LNCAP (cell line): ENCODE measurements at regions not wholly inside any gene's neighbourhood (a gene's known extent, or its start where the extent isn't known, plus 50 kb on each side); places are given as distances from the start of the nearest gene placed in this dataset.

ENCODE experiments used
- TF ChIP-seq, protein P1 (sequence below): fragments of 450-650 bp; IDR thresholded peaks from 2 replicates; pipeline ENCODE4 v1.5.1; 2017; ENCODE audit warnings: mild to moderate bottlenecking

DNA sequence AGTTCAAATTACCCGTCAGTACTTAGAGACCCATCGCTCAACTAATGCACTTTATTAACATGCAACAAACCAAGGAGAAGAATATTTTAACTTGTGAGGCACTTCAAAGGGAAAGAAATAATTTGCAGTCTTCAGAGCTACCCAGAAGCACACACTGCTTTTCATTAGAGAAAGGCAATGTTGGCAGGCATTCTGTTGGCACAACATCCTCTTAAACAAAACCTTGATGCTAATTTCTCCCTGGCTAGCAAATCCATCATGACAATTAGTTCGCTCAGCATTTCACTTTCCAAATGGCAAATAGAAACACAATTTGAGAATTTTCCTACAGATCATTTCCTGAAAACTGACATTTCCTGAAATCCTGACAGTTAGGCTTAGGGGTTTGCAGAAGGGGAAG lies 155.6 kb upstream of the FAM13C start:
- TF ChIP-seq, protein P1, sequence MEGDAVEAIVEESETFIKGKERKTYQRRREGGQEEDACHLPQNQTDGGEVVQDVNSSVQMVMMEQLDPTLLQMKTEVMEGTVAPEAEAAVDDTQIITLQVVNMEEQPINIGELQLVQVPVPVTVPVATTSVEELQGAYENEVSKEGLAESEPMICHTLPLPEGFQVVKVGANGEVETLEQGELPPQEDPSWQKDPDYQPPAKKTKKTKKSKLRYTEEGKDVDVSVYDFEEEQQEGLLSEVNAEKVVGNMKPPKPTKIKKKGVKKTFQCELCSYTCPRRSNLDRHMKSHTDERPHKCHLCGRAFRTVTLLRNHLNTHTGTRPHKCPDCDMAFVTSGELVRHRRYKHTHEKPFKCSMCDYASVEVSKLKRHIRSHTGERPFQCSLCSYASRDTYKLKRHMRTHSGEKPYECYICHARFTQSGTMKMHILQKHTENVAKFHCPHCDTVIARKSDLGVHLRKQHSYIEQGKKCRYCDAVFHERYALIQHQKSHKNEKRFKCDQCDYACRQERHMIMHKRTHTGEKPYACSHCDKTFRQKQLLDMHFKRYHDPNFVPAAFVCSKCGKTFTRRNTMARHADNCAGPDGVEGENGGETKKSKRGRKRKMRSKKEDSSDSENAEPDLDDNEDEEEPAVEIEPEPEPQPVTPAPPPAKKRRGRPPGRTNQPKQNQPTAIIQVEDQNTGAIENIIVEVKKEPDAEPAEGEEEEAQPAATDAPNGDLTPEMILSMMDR = no peak

DNA sequence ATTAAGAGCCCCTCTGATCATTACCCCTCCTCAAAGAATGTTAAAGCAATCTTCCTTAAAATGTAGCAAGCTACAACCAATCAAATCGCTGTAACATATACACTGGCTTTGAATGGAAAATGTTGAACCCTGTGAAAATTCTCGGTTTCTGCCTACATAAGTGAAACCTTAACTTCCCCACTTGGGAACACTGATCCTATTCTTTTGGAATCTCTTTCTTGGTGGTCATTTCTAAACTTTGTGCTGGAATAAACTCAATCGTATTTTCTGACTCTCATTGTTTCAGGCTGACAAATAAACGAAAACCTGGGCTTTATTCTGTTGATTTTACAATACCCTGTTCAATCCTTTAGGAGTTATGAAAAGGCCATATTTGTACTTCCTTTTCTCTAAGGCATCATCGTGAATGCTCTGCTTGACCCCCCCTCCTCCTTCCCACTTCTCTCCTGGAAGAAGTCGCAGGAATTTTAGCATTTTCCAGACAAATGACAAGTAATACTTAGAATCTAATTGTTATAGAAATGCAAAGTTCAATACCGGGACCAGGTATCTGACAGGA lies 155.1 kb upstream of the FAM13C start:
- TF ChIP-seq, protein P1 = no peak

DNA sequence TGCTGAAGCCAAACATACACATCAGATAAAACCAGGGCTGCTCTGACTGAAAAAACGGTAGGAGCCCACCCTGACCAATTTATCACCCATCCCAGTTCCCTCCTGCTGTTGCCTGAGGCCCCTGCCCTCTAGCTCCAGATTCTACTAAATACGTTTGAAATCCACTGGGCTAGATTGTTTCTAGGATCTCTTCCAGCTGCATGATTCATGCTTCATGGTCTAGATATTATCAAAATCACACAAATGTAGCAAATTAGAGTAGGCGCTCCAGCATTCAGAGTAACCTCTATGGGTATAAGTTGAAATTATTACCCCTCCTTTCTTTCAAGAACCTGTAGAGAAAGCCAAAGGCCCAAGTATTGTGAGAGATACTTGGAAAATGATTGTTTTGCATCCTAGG lies 151.2 kb upstream of the FAM13C start:
- TF ChIP-seq, protein P1 = no peak

DNA sequence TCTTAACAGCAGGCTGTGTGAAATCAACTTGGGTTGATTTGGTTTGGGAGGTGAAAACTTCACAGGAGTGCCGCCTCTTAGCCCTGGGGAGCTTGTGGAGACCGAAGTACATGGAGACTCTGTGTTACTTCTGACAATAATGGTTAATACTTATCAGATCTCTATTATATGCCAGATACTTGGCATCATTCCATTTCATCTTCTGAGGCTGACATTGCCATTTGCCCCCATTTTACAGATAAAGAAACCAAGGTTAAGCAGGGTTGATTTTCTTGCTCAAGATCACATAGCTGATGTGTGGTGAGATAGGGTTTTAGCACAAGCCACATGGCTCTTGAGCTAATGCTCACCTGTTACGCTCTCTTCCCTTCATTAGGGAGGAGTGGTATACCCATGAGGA lies 150.6 kb upstream of the FAM13C start:
- TF ChIP-seq, protein P1 = no peak

DNA sequence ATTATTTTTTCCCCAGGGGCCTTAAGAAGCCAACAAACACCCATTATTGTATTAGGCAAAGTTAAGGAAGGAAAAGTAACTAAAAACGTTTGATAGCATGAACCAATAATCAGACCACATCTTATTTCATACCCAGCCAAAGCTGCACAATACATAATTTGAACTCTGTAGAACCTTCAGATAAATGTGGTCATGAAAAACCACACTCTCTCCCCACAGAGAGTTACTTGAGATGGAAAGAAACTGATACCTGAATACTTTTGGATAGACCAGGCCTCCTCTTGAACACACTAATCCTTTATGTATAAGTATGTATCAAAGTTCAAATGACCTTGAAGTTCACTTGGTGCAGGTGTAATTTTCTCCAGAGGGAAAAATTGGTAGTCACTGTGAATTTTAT lies 146.6 kb upstream of the FAM13C start:
- TF ChIP-seq, protein P1 = no peak

DNA sequence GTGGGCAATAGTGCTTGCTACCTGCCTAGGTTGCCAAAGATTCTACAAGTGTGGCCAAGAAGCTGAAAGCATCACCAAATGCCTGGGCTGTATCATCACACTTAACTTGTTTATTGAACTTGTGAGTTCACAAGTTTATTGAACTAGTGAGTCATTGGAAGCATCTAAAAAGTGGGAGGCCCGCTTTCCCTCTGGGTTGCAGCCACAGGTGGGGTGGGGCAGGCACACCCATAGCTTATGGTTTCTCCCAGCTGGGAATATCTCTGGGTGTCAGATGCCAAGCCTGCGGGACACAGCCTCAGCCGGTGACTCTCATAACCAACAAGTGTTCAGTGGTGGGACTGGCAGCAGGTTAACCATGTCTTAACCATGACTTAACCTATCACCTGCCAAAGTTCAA lies 145.9 kb upstream of the FAM13C start:
- TF ChIP-seq, protein P1 = no peak

DNA sequence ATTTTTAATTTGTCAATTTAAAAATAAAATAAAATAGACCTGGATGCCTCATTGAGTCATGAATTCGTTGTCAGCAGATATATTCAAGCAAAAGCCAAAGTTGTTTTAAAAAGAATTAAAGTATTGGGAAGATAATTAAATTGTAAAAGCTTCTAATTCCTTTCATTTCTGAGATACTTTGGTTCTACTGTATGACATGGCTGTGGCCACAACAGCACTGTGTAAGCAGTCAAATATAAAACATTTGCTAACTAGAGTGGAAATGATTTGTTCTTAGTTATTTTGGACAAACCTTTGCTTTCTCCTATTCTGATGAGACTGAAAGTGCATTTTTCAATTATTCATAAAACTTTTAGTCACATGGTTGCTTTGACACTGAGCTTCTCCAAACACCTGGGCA lies 143.6 kb upstream of the FAM13C start:
- TF ChIP-seq, protein P1 = no peak

DNA sequence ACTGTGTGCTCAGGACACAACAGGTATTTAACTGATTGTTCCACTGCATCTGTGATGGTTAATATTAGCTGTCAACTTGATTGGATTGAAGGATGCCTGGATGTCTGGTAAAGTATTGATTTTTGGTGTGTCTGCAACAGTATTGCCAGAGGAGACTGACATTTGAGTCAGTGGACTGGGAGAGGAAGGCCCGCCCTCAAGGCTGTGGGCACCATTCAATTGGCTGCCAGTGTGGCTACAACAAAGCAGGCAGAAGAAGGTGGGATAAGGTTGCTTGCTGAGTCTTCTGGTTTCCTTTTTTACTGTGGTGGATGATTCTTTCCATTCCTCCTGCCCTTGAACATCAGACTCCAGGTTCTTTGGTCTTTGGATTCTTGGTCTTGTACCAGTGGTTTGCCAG lies 137.1 kb upstream of the FAM13C start:
- TF ChIP-seq, protein P1 = no peak
